Brain microvascular endothelial cell (primary cell): ENCODE measurements at regions not wholly inside any gene's neighbourhood (a gene's known extent, or its start where the extent isn't known, plus 50 kb on each side); places are given as distances from the start of the nearest gene placed in this dataset.

Experiments used
- DNase-seq: peaks from one replicate; pipeline ENCODE4 v3.0.0-alpha.2; 2020
- H3K27ac ChIP-seq: fragments of 250-450 bp; sonication (Bioruptor Pico); 2 replicates; pipeline ENCODE4 v1.5.1; 2020; ENCODE audit warnings: mild to moderate bottlenecking, moderate library complexity
- H3K27me3 ChIP-seq: fragments of 250-450 bp; sonication (Bioruptor Pico); replicated peaks from 2 replicates; pipeline ENCODE4 v1.5.1; 2020; ENCODE audit warnings: mild to moderate bottlenecking
- H3K36me3 ChIP-seq: fragments of 250-450 bp; sonication (Bioruptor Pico); replicated peaks from 2 replicates; pipeline ENCODE4 v1.5.1; 2020; ENCODE audit warnings: mild to moderate bottlenecking
- H3K4me3 ChIP-seq: 2 replicates; pipeline ENCODE4 v1.5.1; 2011; ENCODE audit warnings: low read depth, mild to moderate bottlenecking, control low read depth, low read length, moderate library complexity
- CTCF ChIP-seq: IDR thresholded peaks from 2 replicates; pipeline ENCODE4 v1.5.1; 2011; ENCODE audit warnings: low read depth, mild to moderate bottlenecking, moderate library complexity, low read length, control low read depth, inconsistent platforms; ENCODE audit errors: missing control alignments
- in situ Hi-C: cut with HindIII; loops from 2 replicates; pipeline ENCODE4 v1.10.0; 2017; ENCODE audit warnings: low sequenced_read_pairs, low pct_ligation_motif_present

GRCh38 chr3:81363816-81364215, 397.6 kb downstream of the GBE1 start:
- in situ Hi-C loops = no loop called here
- no peaks in the 10 kb centered on the region for H3K27me3 ChIP-seq
- no peak for TF ChIP-seq CTCF
- H3K36me3 ChIP-seq = no peaks in the 10 kb centered on the region
- no peak overlapping the region for H3K4me3 ChIP-seq
- DNase-seq = no peak
- H3K27ac ChIP-seq = no peak overlapping the region

GRCh38 chr3:81354119-81354518, 407.3 kb downstream of the GBE1 start:
- no peak overlapping the region for H3K27ac ChIP-seq
- no peaks in the 10 kb centered on the region for H3K36me3 ChIP-seq
- H3K27me3 ChIP-seq = no peaks in the 10 kb centered on the region
- no peak for TF ChIP-seq CTCF
- no peak overlapping the region for H3K4me3 ChIP-seq
- no peak for DNase-seq
- in situ Hi-C loops = no loop called here

DNA sequence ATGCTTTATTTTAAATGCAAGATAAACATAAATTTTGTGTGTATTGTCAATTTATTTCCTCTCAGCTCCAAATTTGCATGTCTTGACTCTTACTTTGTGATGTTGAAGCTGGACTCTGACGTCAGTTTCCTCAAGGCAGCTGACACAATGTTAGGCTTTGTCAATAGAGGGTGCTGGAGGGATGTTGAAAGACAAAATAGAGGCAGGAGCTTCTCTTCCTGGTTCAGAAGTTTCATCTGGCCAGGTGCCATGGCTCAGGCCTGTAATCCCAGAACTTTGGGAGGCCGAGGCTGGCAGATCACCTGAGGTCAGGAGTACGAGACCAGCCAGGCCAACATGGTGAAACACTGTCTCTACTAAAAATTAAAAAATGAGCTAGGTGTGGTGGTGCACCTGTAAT, 408.6 kb downstream of the GBE1 start:
- peak; percentile 23 for DNase-seq
- H3K27me3 ChIP-seq = no peaks in the 10 kb centered on the region
- no peak overlapping the region for H3K27ac ChIP-seq
- no peak overlapping the region for H3K4me3 ChIP-seq
- H3K36me3 ChIP-seq = no peaks in the 10 kb centered on the region
- TF ChIP-seq CTCF = peak; percentile 22
- in situ Hi-C loops = no loop called here

DNA sequence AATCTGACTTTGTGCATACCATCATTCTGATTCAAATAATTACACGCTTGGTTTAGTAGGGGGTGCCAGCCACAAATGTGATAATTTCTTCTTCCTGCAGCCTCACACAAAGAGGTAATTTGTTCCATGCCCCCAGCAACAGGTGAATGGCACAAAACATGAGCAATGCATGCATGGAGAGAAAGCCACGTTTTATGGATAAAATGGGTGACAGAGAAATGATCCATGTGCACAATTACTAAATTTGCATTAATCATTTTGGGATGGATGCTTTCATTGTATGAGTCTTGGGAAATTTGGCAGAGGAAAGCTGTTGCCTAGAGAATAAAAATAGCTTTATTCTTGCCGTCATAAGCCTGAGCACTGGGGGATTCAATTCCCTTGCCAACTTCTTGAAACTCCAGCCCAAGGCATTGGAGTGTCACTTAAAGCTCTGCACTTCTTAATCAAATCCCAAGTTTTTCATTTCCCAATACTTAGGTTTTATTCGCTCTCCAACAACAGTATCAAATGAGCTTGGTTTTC, 411.6 kb downstream of the GBE1 start:
- no peak for TF ChIP-seq CTCF
- no peak for DNase-seq
- Histone ChIP-seq H3K4me3 (no peak overlapping the region), H3K36me3 (no peaks in the 10 kb centered on the region), H3K27me3 (no peaks in the 10 kb centered on the region), H3K27ac (no peak overlapping the region)
- in situ Hi-C loops = no loop called here

GRCh38 chr3:81339040-81339845, 422.2 kb downstream of the GBE1 start:
- DNase-seq = no peak
- peak; percentile 40 for TF ChIP-seq CTCF
- in situ Hi-C loops = no loop called here
- H3K27me3 ChIP-seq = no peaks in the 10 kb centered on the region
- H3K27ac ChIP-seq = no peak overlapping the region
- no peak overlapping the region for H3K4me3 ChIP-seq
- H3K36me3 ChIP-seq = no peaks in the 10 kb centered on the region
